OCI-LY7 (cell line): ENCODE measurements at regions not wholly inside any gene's neighbourhood (a gene's known extent, or its start where the extent isn't known, plus 50 kb on each side); places are given as distances from the start of the nearest gene placed in this dataset.

Experiments used
- BruUV-seq: library from RNA; stranded (reverse); fragments of 400-500 nt; replicated peaks from 2 replicates; lab custom pipeline; 2021; lab: Mats Ljungman, UMichigan
- CTCF ChIA-PET: fragments of 300-600 bp; sonication (Branson Sonifier 250); formaldehyde crosslinking; loops from one replicate; lab custom pipeline; 2022; ENCODE audit warnings: antibody characterized with exemption; ENCODE audit not compliant: unreplicated experiment; lab: Charles Lee
- POLR2A ChIA-PET: fragments of 300-600 bp; sonication (Branson Sonifier 250); formaldehyde crosslinking; loops from one replicate; lab custom pipeline; 2022; ENCODE audit warnings: antibody characterized with exemption; lab: Charles Lee
- DNase-seq: peaks from one replicate; pipeline ENCODE4 v3.0.0-alpha.2; 2015; ENCODE audit warnings: low spot score
- H2AFZ ChIP-seq: fragments of 200-600 bp; sonication (generic), shearing (Covaris generic); 2 replicates; pipeline ENCODE4 v1.6.1; 2014; ENCODE audit warnings: mild to moderate bottlenecking, antibody characterized with exemption, low read length, moderate library complexity
- H3K27ac ChIP-seq: fragments of 200-600 bp; sonication (generic); 2 replicates; pipeline ENCODE4 v1.5.1; 2014; ENCODE audit warnings: mixed run types, low read depth, mild to moderate bottlenecking, moderate library complexity, low read length, inconsistent platforms; ENCODE audit not compliant: poor library complexity, severe bottlenecking
- H3K36me3 ChIP-seq: fragments of 200-600 bp; sonication (generic); 2 replicates; pipeline ENCODE4 v1.6.1; 2014; ENCODE audit warnings: mild to moderate bottlenecking, antibody characterized with exemption, low read length, moderate library complexity, mixed read lengths; ENCODE audit not compliant: insufficient read depth
- H3K4me1 ChIP-seq: fragments of 200-600 bp; sonication (generic); 2 replicates; pipeline ENCODE4 v1.5.1; 2014; ENCODE audit warnings: mild to moderate bottlenecking, low read length; ENCODE audit not compliant: insufficient read depth, poor library complexity, severe bottlenecking
- H3K4me2 ChIP-seq: fragments of 200-600 bp; sonication (generic); 2 replicates; pipeline ENCODE4 v1.6.1; 2014; ENCODE audit warnings: mild to moderate bottlenecking, low read length
- H3K4me3 ChIP-seq: fragments of 200-600 bp; sonication (generic); 2 replicates; pipeline ENCODE4 v1.5.1; 2014; ENCODE audit warnings: mild to moderate bottlenecking, low read depth, low read length; ENCODE audit not compliant: poor library complexity, severe bottlenecking
- H3K79me2 ChIP-seq: fragments of 200-600 bp; sonication (generic); 2 replicates; pipeline ENCODE4 v1.6.1; 2016; ENCODE audit warnings: low read depth, mild to moderate bottlenecking, low read length, moderate library complexity, mixed read lengths; ENCODE audit not compliant: insufficient read depth
- H3K9me2 ChIP-seq: fragments of 200-600 bp; sonication (generic); 2 replicates; pipeline ENCODE4 v1.6.1; 2016; ENCODE audit warnings: mild to moderate bottlenecking, low read length, mixed read lengths; ENCODE audit not compliant: insufficient read depth
- H3K9me3 ChIP-seq: fragments of 200-600 bp; sonication (generic); 2 replicates; pipeline ENCODE4 v1.6.1; 2014; ENCODE audit warnings: mild to moderate bottlenecking, mixed run types, low read length, mixed read lengths
- H4K20me1 ChIP-seq: fragments of 200-600 bp; sonication (generic); 2 replicates; pipeline ENCODE4 v1.6.1; 2014; ENCODE audit warnings: mild to moderate bottlenecking, antibody characterized with exemption, low read length, moderate library complexity, mixed read lengths; ENCODE audit not compliant: insufficient read depth
- EZH2phosphoT487 ChIP-seq: fragments of 200-600 bp; sonication (generic); IDR thresholded peaks from 2 replicates; pipeline ENCODE4 v1.6.1; 2018; ENCODE audit warnings: low read depth, borderline replicate concordance, mild to moderate bottlenecking, mixed run types, antibody characterized with exemption, low read length, moderate library complexity, mixed read lengths
- intact Hi-C: fragments of 100-400 bp; cut with micrococcal nuclease; formaldehyde crosslinking; loops from one replicate; pipeline ENCODE4 v1.10.0; 2022; ENCODE audit not compliant: unreplicated experiment
- TF ChIP-seq, protein P1 (sequence below): fragments of 200-600 bp; sonication (generic); conservative IDR thresholded peaks from 2 replicates; pipeline ENCODE4 v1.5.1; 2014; ENCODE audit warnings: mild to moderate bottlenecking, antibody characterized with exemption, low read length, moderate library complexity, mixed read lengths

GRCh38 chr10:84805149-84805548 is 476.8 kb downstream of the CCSER2 start:
- Histone ChIP-seq H3K79me2 (no peaks in the 10 kb centered on the region), H4K20me1 (no peaks in the 10 kb centered on the region), H3K9me3 (no peaks in the 10 kb centered on the region), H3K4me1 (no peaks in the 10 kb centered on the region), H3K4me3 (no peak overlapping the region), H3K4me2 (no peak overlapping the region), H2AFZ (no peak overlapping the region), H3K27ac (no peak overlapping the region), H3K9me2 (no peaks in the 10 kb centered on the region), H3K36me3 (no peaks in the 10 kb centered on the region)
- intact Hi-C loops, result no loop called here
- ChIA-PET POLR2A (no interaction called here), CTCF (no interaction called here)
- no peak for DNase-seq
- TF ChIP-seq, protein P1, sequence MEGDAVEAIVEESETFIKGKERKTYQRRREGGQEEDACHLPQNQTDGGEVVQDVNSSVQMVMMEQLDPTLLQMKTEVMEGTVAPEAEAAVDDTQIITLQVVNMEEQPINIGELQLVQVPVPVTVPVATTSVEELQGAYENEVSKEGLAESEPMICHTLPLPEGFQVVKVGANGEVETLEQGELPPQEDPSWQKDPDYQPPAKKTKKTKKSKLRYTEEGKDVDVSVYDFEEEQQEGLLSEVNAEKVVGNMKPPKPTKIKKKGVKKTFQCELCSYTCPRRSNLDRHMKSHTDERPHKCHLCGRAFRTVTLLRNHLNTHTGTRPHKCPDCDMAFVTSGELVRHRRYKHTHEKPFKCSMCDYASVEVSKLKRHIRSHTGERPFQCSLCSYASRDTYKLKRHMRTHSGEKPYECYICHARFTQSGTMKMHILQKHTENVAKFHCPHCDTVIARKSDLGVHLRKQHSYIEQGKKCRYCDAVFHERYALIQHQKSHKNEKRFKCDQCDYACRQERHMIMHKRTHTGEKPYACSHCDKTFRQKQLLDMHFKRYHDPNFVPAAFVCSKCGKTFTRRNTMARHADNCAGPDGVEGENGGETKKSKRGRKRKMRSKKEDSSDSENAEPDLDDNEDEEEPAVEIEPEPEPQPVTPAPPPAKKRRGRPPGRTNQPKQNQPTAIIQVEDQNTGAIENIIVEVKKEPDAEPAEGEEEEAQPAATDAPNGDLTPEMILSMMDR, result no peak
- BruUV-seq, result no TSS peak

- BruUV-seq, result no TSS peak
Measured at GRCh38 chr10:84811113-84811512, 482.7 kb downstream of the CCSER2 start.

DNA sequence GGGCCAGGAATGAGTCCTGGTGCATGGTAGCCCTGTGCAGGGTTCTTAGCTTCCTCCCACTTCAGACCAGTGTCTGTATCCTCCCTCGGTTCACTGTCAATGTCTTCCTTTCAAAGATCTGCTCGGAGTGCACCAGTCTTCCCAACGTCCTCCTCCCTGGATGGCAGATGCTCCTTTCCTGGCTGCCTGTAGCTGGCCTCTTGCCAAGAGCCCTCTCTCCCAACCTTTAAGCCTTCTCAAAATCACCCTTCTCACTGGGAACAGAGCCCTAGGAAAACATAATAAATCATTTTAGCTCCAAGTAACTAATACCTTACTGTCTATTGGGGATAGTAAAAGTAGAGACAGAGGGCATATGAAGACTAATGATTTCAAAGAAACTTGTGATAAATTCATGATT is 490.6 kb downstream of the CCSER2 start:
- BruUV-seq, result no TSS peak
- H3K36me3 ChIP-seq, result no peaks in the 10 kb centered on the region
- POLR2A ChIA-PET, result no interaction called here
- H3K4me2 ChIP-seq, result no peak overlapping the region
- H3K9me3 ChIP-seq, result no peaks in the 10 kb centered on the region
- intact Hi-C loops, result no loop called here
- no peaks in the 10 kb centered on the region for H3K79me2 ChIP-seq
- H3K27ac ChIP-seq, result no peak overlapping the region
- H4K20me1 ChIP-seq, result no peaks in the 10 kb centered on the region
- H3K9me2 ChIP-seq, result no peaks in the 10 kb centered on the region
- CTCF ChIA-PET, result no interaction called here
- TF ChIP-seq, protein P1, result no peak
- TF ChIP-seq EZH2phosphoT487, result no peak
- H3K4me1 ChIP-seq, result no peaks in the 10 kb centered on the region
- no peak overlapping the region for H2AFZ ChIP-seq
- DNase-seq, result no peak
- H3K4me3 ChIP-seq, result no peak overlapping the region

More at GRCh38 chr10:84811113-84811512, 482.7 kb downstream of the CCSER2 start:
- Histone ChIP-seq H3K4me3 (no peak overlapping the region), H3K9me3 (no peaks in the 10 kb centered on the region), H2AFZ (no peak overlapping the region), H3K27ac (no peak overlapping the region), H3K9me2 (no peaks in the 10 kb centered on the region), H3K4me2 (no peak overlapping the region), H3K4me1 (no peaks in the 10 kb centered on the region), H3K79me2 (no peaks in the 10 kb centered on the region), H3K36me3 (no peaks in the 10 kb centered on the region), H4K20me1 (no peaks in the 10 kb centered on the region)
- POLR2A ChIA-PET, result interaction anchor here (0.8 kb wide), 1 partner anchor 16 kb away, joined by 3 read pairs; no protein-coding TSS in a partner anchor
- intact Hi-C loops, result no loop called here
- CTCF ChIA-PET, result no interaction called here
- no peak for TF ChIP-seq EZH2phosphoT487
- TF ChIP-seq, protein P1, result no peak
- DNase-seq, result no peak
